DMS53 (cell line): ENCODE measurements at regions not wholly inside any gene's neighbourhood (a gene's known extent, or its start where the extent isn't known, plus 50 kb on each side); places are given as distances from the start of the nearest gene placed in this dataset.

Source experiments
- DNase-seq: peaks from one replicate; lab custom pipeline; 2025; lab: John Stamatoyannopoulos, UW

GRCh38 chr15:85941186-85941855 lies 138.3 kb upstream of the AGBL1 start:
- DNase-seq: no peak

GRCh38 chr15:85942632-85943031 lies 137.0 kb upstream of the AGBL1 start:
- DNase-seq: no peak

- DNase-seq: no peak
Observed at GRCh38 chr15:85943151-85943550, 136.5 kb upstream of the AGBL1 start.

- no peak for DNase-seq
Observed at GRCh38 chr15:85943791-85944190, 135.9 kb upstream of the AGBL1 start.

GRCh38 chr15:85947021-85947420 lies 132.7 kb upstream of the AGBL1 start:
- DNase-seq: no peak

GRCh38 chr15:85947936-85948335 lies 131.7 kb upstream of the AGBL1 start:
- no peak for DNase-seq

GRCh38 chr15:85950101-85950500 lies 129.6 kb upstream of the AGBL1 start:
- DNase-seq: no peak

GRCh38 chr15:85954586-85954985 lies 125.1 kb upstream of the AGBL1 start:
- no peak for DNase-seq

GRCh38 chr15:85955501-85956391 lies 123.9 kb upstream of the AGBL1 start:
- no peak for DNase-seq

GRCh38 chr15:85956532-85957275 lies 123.0 kb upstream of the AGBL1 start:
- no peak for DNase-seq

GRCh38 chr15:85959611-85960010 lies 120.1 kb upstream of the AGBL1 start:
- DNase-seq: no peak

GRCh38 chr15:85960381-85960780 lies 119.3 kb upstream of the AGBL1 start:
- no peak for DNase-seq

GRCh38 chr15:85961821-85962220 lies 117.8 kb upstream of the AGBL1 start:
- DNase-seq: no peak

GRCh38 chr15:85963262-85963760 lies 116.4 kb upstream of the AGBL1 start:
- no peak for DNase-seq

GRCh38 chr15:85964471-85964870 lies 115.2 kb upstream of the AGBL1 start:
- no peak for DNase-seq

GRCh38 chr15:85967553-85967952 lies 112.1 kb upstream of the AGBL1 start:
- no peak for DNase-seq

- DNase-seq: no peak
Observed at GRCh38 chr15:85972805-85973540, 106.7 kb upstream of the AGBL1 start.

GRCh38 chr15:85973584-85974347 lies 105.9 kb upstream of the AGBL1 start:
- peak; percentile 12 for DNase-seq

- no peak for DNase-seq
Observed at GRCh38 chr15:85974348-85974705, 105.3 kb upstream of the AGBL1 start.

GRCh38 chr15:85974742-85975141 lies 104.9 kb upstream of the AGBL1 start:
- no peak for DNase-seq

- no peak for DNase-seq
Observed at GRCh38 chr15:85976102-85976501, 103.6 kb upstream of the AGBL1 start.
